HCT116 (cell line): ENCODE measurements at regions not wholly inside any gene's neighbourhood (a gene's known extent, or its start where the extent isn't known, plus 50 kb on each side); places are given as distances from the start of the nearest gene placed in this dataset.

Experiments used
- ATAC-seq: fragments of 200-7000 bp; cut with Tn5 transposase; 2 replicates; pipeline ENCODE4 v1.9.1; 2020; ENCODE audit warnings: mild to moderate bottlenecking, moderate library complexity
- BruUV-seq: library from RNA; stranded (reverse); fragments of 400-500 nt; replicated peaks from 2 replicates; lab custom pipeline; 2021; lab: Mats Ljungman, UMichigan
- CTCF ChIA-PET: fragments of 300-600 bp; sonication (Branson Sonifier 250); formaldehyde crosslinking; loops from one replicate; lab custom pipeline; 2021; ENCODE audit warnings: antibody characterized with exemption; lab: Charles Lee
- POLR2A ChIA-PET: fragments of 300-600, 350-600 bp; sonication (Branson Sonifier 250); formaldehyde crosslinking; loops from one replicate; lab custom pipeline; 2021; ENCODE audit warnings: antibody characterized with exemption; lab: Charles Lee
- RAD21 ChIA-PET, 2 experiments: fragments of 300-600 bp; sonication (Branson Sonifier 250); formaldehyde crosslinking; loops; one replicate each; lab custom pipeline; 2023; ENCODE audit warnings: low total read pairs in 2 of 2; ENCODE audit not compliant: uncharacterized antibody in 2 of 2, unreplicated experiment in 2 of 2, low non-redundant PET in 1 of 2; lab: Charles Lee
- DNase-seq: peaks from one replicate; pipeline ENCODE4 v3.0.0-alpha.2; 2010; ENCODE audit warnings: low read depth, low spot score
- H2AFZ ChIP-seq: fragments of 200-600 bp; shearing (Covaris generic), sonication (generic); 2 replicates; pipeline ENCODE4 v1.6.1; 2017; ENCODE audit warnings: low read depth, mixed run types, mixed read lengths, antibody characterized with exemption, low read length; ENCODE audit not compliant: poor library complexity, severe bottlenecking
- H3K27ac ChIP-seq: 2 replicates; pipeline ENCODE4 v1.5.1; 2012; ENCODE audit warnings: low read depth, low read length
- H3K27me3 ChIP-seq: fragments of 200-600 bp; sonication (generic); 2 replicates; pipeline ENCODE4 v1.6.1; 2016; ENCODE audit warnings: mixed run types, low read length, mixed read lengths; ENCODE audit not compliant: insufficient read depth
- H3K36me3 ChIP-seq, 2 experiments: fragments of 200-500 bp in 1 of 2; fragments of 200-600 bp in 1 of 2; sonication (Bioruptor generic) in 1 of 2; sonication (generic) in 1 of 2; 2 replicates each; pipeline versions ENCODE4 v1.5.1 to v1.6.1; 2014 to 2016; ENCODE audit warnings: low read length in 2 of 2, inconsistent platforms in 1 of 2, mixed read lengths in 1 of 2, mixed run types in 1 of 2; ENCODE audit not compliant: insufficient read depth in 2 of 2, control insufficient read depth in 1 of 2
- H3K4me1 ChIP-seq, 2 experiments: fragments of 200-600 bp in 1 of 2; sonication (generic) in 1 of 2; 2 replicates each; pipeline versions ENCODE4 v1.5.1 to v1.6.1; 2012 to 2017; ENCODE audit warnings: low read length in 2 of 2, inconsistent platforms in 1 of 2, mild to moderate bottlenecking in 1 of 2, mixed read lengths in 1 of 2, mixed run types in 1 of 2, moderate library complexity in 1 of 2; ENCODE audit not compliant: insufficient read depth in 2 of 2, control insufficient read depth in 1 of 2
- H3K4me2 ChIP-seq: fragments of 200-600 bp; sonication (generic); 2 replicates; pipeline ENCODE4 v1.6.1; 2017; ENCODE audit warnings: mixed run types, low read length, mixed read lengths
- H3K4me3 ChIP-seq, 2 experiments: fragments of 200-600 bp in 1 of 2; sonication (generic) in 1 of 2; replicated peaks in 1 of 2; 2 replicates each; pipeline ENCODE4 v1.5.1; 2011 to 2016; ENCODE audit warnings: low read length in 2 of 2, control low read depth in 1 of 2, low read depth in 1 of 2, mild to moderate bottlenecking in 1 of 2, mixed read lengths in 1 of 2, mixed run types in 1 of 2
- H3K79me2 ChIP-seq: fragments of 200-600 bp; sonication (generic); 2 replicates; pipeline ENCODE4 v1.6.1; 2017; ENCODE audit warnings: mild to moderate bottlenecking, mixed run types, low read length, moderate library complexity, mixed read lengths; ENCODE audit not compliant: insufficient read depth
- H3K9ac ChIP-seq: fragments of 200-600 bp; sonication (generic); 2 replicates; pipeline ENCODE4 v1.6.1; 2016; ENCODE audit warnings: low read length, mixed read lengths
- H3K9me2 ChIP-seq: fragments of 200-600 bp; sonication (generic), shearing (Covaris generic); 2 replicates; pipeline ENCODE4 v1.6.1; 2017; ENCODE audit warnings: mixed run types, mild to moderate bottlenecking, moderate library complexity; ENCODE audit not compliant: insufficient read depth
- H3K9me3 ChIP-seq, 2 experiments: fragments of 200-500 bp in 1 of 2; fragments of 200-600 bp in 1 of 2; sonication (Bioruptor generic) in 1 of 2; sonication (generic) in 1 of 2; 2 replicates each; pipeline ENCODE4 v1.6.1; 2014 to 2017; ENCODE audit warnings: low read length in 2 of 2, mixed read lengths in 2 of 2, inconsistent platforms in 1 of 2, low read depth in 1 of 2, mild to moderate bottlenecking in 1 of 2, mixed run types in 1 of 2, moderate library complexity in 1 of 2; ENCODE audit not compliant: control insufficient read depth in 1 of 2, insufficient read depth in 1 of 2
- H4K20me1 ChIP-seq: fragments of 200-600 bp; sonication (generic), shearing (Covaris generic); 2 replicates; pipeline ENCODE4 v1.6.1; 2017; ENCODE audit warnings: mixed run types, mild to moderate bottlenecking, moderate library complexity; ENCODE audit not compliant: insufficient read depth
- CBX3 ChIP-seq: IDR thresholded peaks from 2 replicates; pipeline ENCODE4 v1.6.1; 2012; ENCODE audit warnings: low read depth
- CEBPB ChIP-seq: IDR thresholded peaks from 2 replicates; pipeline ENCODE4 v1.6.1; 2012; ENCODE audit warnings: low read depth
- ELF1 ChIP-seq: IDR thresholded peaks from 2 replicates; pipeline ENCODE4 v1.6.1; 2012; ENCODE audit warnings: low read depth, borderline replicate concordance
- EZH2phosphoT487 ChIP-seq: fragments of 200-600 bp; IDR thresholded peaks from 2 replicates; pipeline ENCODE4 v1.6.1; 2018; ENCODE audit warnings: antibody characterized with exemption, borderline replicate concordance
- FOSL1 ChIP-seq: IDR thresholded peaks from 2 replicates; pipeline ENCODE4 v1.6.1; 2012; ENCODE audit warnings: low read depth
- JUND ChIP-seq: IDR thresholded peaks from 2 replicates; pipeline ENCODE4 v1.6.1; 2012
- POLR2A ChIP-seq: IDR thresholded peaks from 2 replicates; pipeline ENCODE4 v1.7.0; 2011; ENCODE audit warnings: borderline replicate concordance; ENCODE audit not compliant: insufficient read depth, insufficient read length; ENCODE audit errors: extremely low read depth
- REST ChIP-seq: IDR thresholded peaks from 2 replicates; pipeline ENCODE4 v1.6.1; 2012; ENCODE audit warnings: low read depth
- SIN3A ChIP-seq: IDR thresholded peaks from 2 replicates; pipeline ENCODE4 v1.6.1; 2012; ENCODE audit warnings: low read depth
- SRF ChIP-seq: IDR thresholded peaks from 2 replicates; pipeline ENCODE4 v1.6.1; 2012; ENCODE audit warnings: low read depth
- YY1 ChIP-seq: IDR thresholded peaks from 2 replicates; pipeline ENCODE4 v1.6.1; 2011; ENCODE audit warnings: low read length, low read depth, moderate library complexity, mild to moderate bottlenecking; ENCODE audit not compliant: insufficient replicate concordance; ENCODE audit errors: extremely low read depth
- ZBTB33 ChIP-seq: IDR thresholded peaks from 2 replicates; pipeline ENCODE4 v1.6.1; 2011; ENCODE audit warnings: mild to moderate bottlenecking, low read length, moderate library complexity; ENCODE audit not compliant: insufficient replicate concordance; ENCODE audit errors: extremely low read depth
- ZNF274 ChIP-seq: fragments of 200-500 bp; sonication (Bioruptor generic); IDR thresholded peaks from 2 replicates; pipeline ENCODE4 v1.6.1; 2014; ENCODE audit warnings: mild to moderate bottlenecking, low read depth, low read length, inconsistent platforms
- intact Hi-C: fragments of 100-400 bp; cut with micrococcal nuclease; formaldehyde crosslinking; loops from 2 replicates; pipeline ENCODE4 v1.10.0; 2022
- TF ChIP-seq, protein P1 (sequence below): IDR thresholded peaks from 2 replicates; pipeline ENCODE4 v1.6.1; 2012
- TF ChIP-seq, protein P2 (sequence below): IDR thresholded peaks from 2 replicates; pipeline ENCODE4 v1.6.1; 2012

GRCh38 chrX:13932416-13932815, 97.3 kb downstream of the GEMIN8 start:
- Histone ChIP-seq H3K9ac (no peak overlapping the region), H3K27ac (no peak overlapping the region), H2AFZ (no peak overlapping the region), H3K4me2 (no peak overlapping the region), H3K9me3 (no peaks in the 10 kb centered on the region), H4K20me1 (no peaks in the 10 kb centered on the region), H3K9me2 (no peaks in the 10 kb centered on the region), H3K4me1 (no peaks in the 10 kb centered on the region; a peak in 1 of 4 replicates), H3K79me2 (no peaks in the 10 kb centered on the region), H3K4me3 (no peak overlapping the region), H3K36me3 (no peaks in the 10 kb centered on the region), H3K27me3 (no peaks in the 10 kb centered on the region)
- ChIA-PET POLR2A (no interaction called here), CTCF (no interaction called here), RAD21 (no interaction called here)
- BruUV-seq, result no TSS peak
- ATAC-seq (no peak), DNase-seq (no peak)
- intact Hi-C loops, result loop anchor here (10.0 kb wide), 1 partner anchor 92 kb away; the partner anchor contains the start of gene GEMIN8
- TF ChIP-seq CBX3 (no peak), POLR2A (no peak), FOSL1 (no peak), ELF1 (no peak), EZH2phosphoT487 (no peak), ZNF274 (no peak), SRF (no peak), ZBTB33 (no peak), YY1 (no peak), REST (no peak), JUND (no peak), SIN3A (no peak), CEBPB (no peak)
- TF ChIP-seq, protein P1, sequence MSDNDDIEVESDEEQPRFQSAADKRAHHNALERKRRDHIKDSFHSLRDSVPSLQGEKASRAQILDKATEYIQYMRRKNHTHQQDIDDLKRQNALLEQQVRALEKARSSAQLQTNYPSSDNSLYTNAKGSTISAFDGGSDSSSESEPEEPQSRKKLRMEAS, result no peak
- TF ChIP-seq, protein P2, sequence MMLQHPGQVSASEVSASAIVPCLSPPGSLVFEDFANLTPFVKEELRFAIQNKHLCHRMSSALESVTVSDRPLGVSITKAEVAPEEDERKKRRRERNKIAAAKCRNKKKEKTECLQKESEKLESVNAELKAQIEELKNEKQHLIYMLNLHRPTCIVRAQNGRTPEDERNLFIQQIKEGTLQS, result no peak
